ENCODE measurements at regions not wholly inside any gene's neighbourhood (a gene's known extent, or its start where the extent isn't known, plus 50 kb on each side); places are given as distances from the start of the nearest gene placed in this dataset.

DNA sequence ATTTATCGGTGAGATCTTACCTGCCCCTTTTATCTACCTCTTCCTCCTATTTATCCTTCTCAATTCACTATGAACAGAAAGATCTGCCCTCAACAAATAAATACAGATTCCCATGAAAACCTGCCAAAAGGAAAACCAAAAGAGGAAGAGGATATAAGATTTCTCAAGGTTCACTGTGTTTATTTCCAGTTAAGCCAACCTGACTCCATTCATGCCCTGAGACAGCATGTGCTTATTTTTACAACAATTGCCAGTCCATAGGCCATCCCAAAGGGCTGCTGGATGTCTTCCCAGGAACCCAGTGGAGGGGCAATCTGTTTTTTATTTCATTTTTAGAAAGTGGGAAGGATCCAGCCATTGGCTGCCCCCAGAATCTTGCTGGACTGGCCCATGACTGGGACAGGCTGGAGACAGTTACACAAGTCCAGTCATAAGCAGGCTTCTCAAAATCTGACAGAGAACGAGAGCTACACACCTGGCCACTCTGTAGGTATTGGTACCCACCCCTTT is 209.1 kb downstream of the IRS2 start:
- no peak for DNase-seq
- TF ChIP-seq, protein P1, sequence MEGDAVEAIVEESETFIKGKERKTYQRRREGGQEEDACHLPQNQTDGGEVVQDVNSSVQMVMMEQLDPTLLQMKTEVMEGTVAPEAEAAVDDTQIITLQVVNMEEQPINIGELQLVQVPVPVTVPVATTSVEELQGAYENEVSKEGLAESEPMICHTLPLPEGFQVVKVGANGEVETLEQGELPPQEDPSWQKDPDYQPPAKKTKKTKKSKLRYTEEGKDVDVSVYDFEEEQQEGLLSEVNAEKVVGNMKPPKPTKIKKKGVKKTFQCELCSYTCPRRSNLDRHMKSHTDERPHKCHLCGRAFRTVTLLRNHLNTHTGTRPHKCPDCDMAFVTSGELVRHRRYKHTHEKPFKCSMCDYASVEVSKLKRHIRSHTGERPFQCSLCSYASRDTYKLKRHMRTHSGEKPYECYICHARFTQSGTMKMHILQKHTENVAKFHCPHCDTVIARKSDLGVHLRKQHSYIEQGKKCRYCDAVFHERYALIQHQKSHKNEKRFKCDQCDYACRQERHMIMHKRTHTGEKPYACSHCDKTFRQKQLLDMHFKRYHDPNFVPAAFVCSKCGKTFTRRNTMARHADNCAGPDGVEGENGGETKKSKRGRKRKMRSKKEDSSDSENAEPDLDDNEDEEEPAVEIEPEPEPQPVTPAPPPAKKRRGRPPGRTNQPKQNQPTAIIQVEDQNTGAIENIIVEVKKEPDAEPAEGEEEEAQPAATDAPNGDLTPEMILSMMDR (IDR thresholded peaks at IDR 0.05; ENCODE audit: low read depth, low read length): no peak
- no peak overlapping the region for H3K27ac ChIP-seq

DNA sequence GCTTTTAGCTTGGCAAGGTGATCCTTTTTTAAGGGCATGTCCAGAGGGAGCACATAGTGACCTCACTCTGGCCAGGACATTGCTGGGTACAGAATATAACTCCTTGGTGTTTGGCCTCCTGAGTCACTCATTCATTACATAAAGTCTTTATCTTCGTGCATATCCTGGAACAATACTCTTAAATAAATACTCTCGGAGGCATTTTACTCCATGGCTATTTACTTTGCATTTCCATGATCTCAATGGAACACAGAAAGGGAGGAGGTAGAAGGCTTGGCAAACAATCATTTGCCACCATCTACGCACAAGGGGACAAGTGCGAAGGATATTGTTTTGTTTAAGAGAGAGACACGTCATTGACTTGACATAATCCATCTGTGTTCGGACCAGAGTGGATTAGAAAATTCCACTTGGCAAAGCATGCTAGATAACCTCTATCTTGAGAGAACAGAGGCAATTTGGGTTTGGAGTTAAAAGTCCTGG is 210.0 kb downstream of the IRS2 start:
- TF ChIP-seq, protein P1 (IDR thresholded peaks at IDR 0.05; ENCODE audit: low read depth, low read length): no peak
- H3K27ac ChIP-seq: no peak overlapping the region
- DNase-seq: no peak

More for the DNA sequence above, 209.1 kb downstream of the IRS2 start:
- Histone ChIP-seq H3K9me3 (ENCODE audit: severe bottlenecking) (no peaks in the 10 kb centered on the region), H3K4me3 (ENCODE audit: low read depth, low read length) (no peak overlapping the region), H3K36me3 (no peaks in the 10 kb centered on the region), H3K27me3 (ENCODE audit: insufficient read depth, low read depth, severe bottlenecking) (no peaks in the 10 kb centered on the region)

DNA sequence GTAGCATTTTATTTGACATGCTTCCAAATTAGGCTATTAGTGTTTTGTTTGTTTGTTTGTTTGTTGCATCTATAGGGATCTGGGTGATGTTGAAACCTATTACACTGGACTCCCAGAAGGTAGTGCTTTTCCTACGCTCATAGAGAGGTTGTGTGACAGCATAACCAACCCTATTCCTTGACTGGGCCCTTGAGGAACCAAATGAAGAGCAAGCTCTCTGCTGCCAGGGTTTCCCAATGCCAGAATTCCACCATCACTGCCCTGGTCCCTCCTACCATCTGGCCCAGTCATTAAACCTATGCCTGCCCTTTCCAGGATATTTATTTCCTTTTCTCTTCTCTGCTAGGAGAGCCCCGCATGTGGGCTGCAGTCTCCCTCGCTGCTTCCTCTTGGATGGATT is 210.6 kb downstream of the IRS2 start:
- Histone ChIP-seq H3K4me3 (ENCODE audit: low read depth, low read length) (no peak overlapping the region), H3K9me3 (ENCODE audit: severe bottlenecking) (no peaks in the 10 kb centered on the region), H3K36me3 (no peaks in the 10 kb centered on the region), H3K27me3 (ENCODE audit: insufficient read depth, low read depth, severe bottlenecking) (no peaks in the 10 kb centered on the region), H3K27ac (no peak overlapping the region)
- DNase-seq: no peak
- TF ChIP-seq, protein P1 (IDR thresholded peaks at IDR 0.05; ENCODE audit: low read depth, low read length): no peak

More for the DNA sequence above, 210.0 kb downstream of the IRS2 start:
- no peaks in the 10 kb centered on the region for H3K27me3 ChIP-seq (ENCODE audit: insufficient read depth, low read depth, severe bottlenecking)
- H3K36me3 ChIP-seq: no peaks in the 10 kb centered on the region
- H3K9me3 ChIP-seq (ENCODE audit: severe bottlenecking): no peaks in the 10 kb centered on the region
- H3K4me3 ChIP-seq (ENCODE audit: low read depth, low read length): no peak overlapping the region

DNA sequence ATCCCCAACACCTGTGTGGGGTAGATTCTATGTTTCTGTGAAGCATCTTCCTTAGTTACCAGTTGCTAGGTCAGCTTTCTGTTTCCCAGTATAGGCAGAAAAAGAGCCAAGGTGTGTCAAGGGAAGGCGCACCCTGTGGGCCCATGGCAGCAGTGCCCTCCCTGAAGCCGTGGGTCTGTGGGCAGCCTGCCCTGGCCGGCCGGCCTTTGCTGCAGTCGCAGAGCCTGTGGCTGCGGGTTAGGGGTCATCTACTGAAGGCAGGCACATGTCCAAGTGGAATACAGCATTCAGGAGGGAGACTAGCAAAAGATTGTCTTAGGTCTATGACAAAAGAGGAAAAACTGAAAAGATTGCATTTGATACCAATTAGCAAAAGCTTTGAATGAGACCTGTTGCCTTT is 214.0 kb downstream of the IRS2 start:
- DNase-seq: no peak

DNA sequence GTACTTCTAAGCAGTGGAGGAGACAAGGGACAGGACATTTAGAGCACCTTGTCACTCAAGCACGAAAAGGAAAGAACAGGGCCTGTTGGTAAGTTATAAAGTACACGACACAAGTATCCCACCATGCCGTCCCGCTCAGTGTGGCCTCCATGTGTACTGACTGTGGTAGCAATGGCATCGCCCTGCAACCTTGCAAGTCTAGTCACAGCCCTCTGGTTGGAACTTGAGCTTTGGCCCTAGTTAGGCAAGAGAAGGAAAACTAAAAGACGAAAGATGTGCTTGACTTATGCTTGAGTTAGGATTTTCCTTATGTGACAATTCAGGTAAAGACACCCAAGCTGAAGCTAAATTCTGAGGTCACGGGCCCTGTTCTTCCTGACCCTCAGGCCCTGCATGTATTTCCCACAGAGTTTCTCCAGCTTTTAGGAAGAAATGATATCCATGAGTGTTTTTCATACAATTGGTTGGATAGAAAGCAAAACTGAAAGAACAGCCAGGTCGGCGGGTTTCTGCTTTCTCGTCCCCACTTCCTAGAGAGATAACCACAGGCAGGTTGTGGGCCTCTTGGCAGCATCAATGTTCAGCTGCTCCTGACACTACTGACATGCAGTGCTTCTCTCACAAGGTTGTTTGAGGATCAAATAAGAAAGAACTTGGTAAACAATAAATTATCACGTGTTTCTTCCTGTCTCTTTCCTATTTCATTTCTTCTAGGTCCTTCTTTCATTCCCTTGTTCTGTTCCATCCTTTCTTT is 216.2 kb downstream of the IRS2 start:
- Histone ChIP-seq H3K27ac (no peak overlapping the region), H3K9me3 (ENCODE audit: severe bottlenecking) (no peaks in the 10 kb centered on the region), H3K27me3 (ENCODE audit: insufficient read depth, low read depth, severe bottlenecking) (no peaks in the 10 kb centered on the region), H3K36me3 (no peaks in the 10 kb centered on the region), H3K4me3 (ENCODE audit: low read depth, low read length) (no peak overlapping the region)
- no peak for DNase-seq
- TF ChIP-seq, protein P1 (IDR thresholded peaks at IDR 0.05; ENCODE audit: low read depth, low read length): no peak

More for the DNA sequence above, 214.0 kb downstream of the IRS2 start:
- TF ChIP-seq, protein P1 (IDR thresholded peaks at IDR 0.05; ENCODE audit: low read depth, low read length): no peak
- Histone ChIP-seq H3K27me3 (ENCODE audit: insufficient read depth, low read depth, severe bottlenecking) (no peaks in the 10 kb centered on the region), H3K36me3 (no peaks in the 10 kb centered on the region), H3K4me3 (ENCODE audit: low read depth, low read length) (no peak overlapping the region), H3K27ac (no peak overlapping the region), H3K9me3 (ENCODE audit: severe bottlenecking) (no peaks in the 10 kb centered on the region)
